Hepatocyte (in vitro differentiated cells): ENCODE measurements at regions not wholly inside any gene's neighbourhood (a gene's known extent, or its start where the extent isn't known, plus 50 kb on each side); places are given as distances from the start of the nearest gene placed in this dataset.

Experiments used
- DNase-seq: peaks from one replicate; pipeline ENCODE4 v3.0.0-alpha.2; 2016; ENCODE audit warnings: low spot score
- H2AFZ ChIP-seq: fragments of 200-600 bp; sonication (generic); 2 replicates; pipeline ENCODE4 v1.6.0; 2016; ENCODE audit warnings: antibody characterized with exemption, mild to moderate bottlenecking
- H3K27ac ChIP-seq: fragments of 200-600 bp; sonication (generic); 2 replicates; pipeline ENCODE4 v1.5.1; 2016; ENCODE audit warnings: mild to moderate bottlenecking
- H3K27me3 ChIP-seq: fragments of 200-600 bp; sonication (generic); 2 replicates; pipeline ENCODE4 v1.6.1; 2016
- H3K36me3 ChIP-seq: fragments of 200-600 bp; sonication (generic); replicated peaks from 2 replicates; pipeline ENCODE4 v1.5.1; 2016; ENCODE audit warnings: low read depth; ENCODE audit not compliant: insufficient read depth
- H3K4me1 ChIP-seq: fragments of 200-600 bp; sonication (generic); 2 replicates; pipeline ENCODE4 v1.5.1; 2016; ENCODE audit warnings: mild to moderate bottlenecking, moderate library complexity; ENCODE audit not compliant: insufficient read depth
- H3K4me2 ChIP-seq: fragments of 200-600 bp; sonication (generic); 2 replicates; pipeline ENCODE4 v1.6.0; 2016
- H3K4me3 ChIP-seq: fragments of 200-600 bp; sonication (generic); 2 replicates; pipeline ENCODE4 v1.5.1; 2016; ENCODE audit warnings: mild to moderate bottlenecking
- H3K79me2 ChIP-seq: fragments of 200-600 bp; sonication (generic); 2 replicates; pipeline ENCODE4 v1.6.0; 2017; ENCODE audit warnings: mild to moderate bottlenecking
- H3K9me2 ChIP-seq: fragments of 200-600 bp; sonication (generic); replicated peaks from 2 replicates; pipeline ENCODE4 v1.6.0; 2017; ENCODE audit warnings: mild to moderate bottlenecking; ENCODE audit not compliant: insufficient read depth
- H3K9me3 ChIP-seq: fragments of 200-600 bp; sonication (generic); 2 replicates; pipeline ENCODE4 v1.5.1; 2016; ENCODE audit warnings: low read depth, mild to moderate bottlenecking
- H4K20me1 ChIP-seq: fragments of 200-600 bp; sonication (generic); 2 replicates; pipeline ENCODE4 v1.6.0; 2016; ENCODE audit warnings: mild to moderate bottlenecking; ENCODE audit not compliant: insufficient read depth, poor library complexity, severe bottlenecking
- EZH2 ChIP-seq: fragments of 200-600 bp; sonication (generic); IDR thresholded peaks from 2 replicates; pipeline ENCODE4 v1.6.1; 2016; ENCODE audit warnings: antibody characterized with exemption, mild to moderate bottlenecking, borderline replicate concordance
- EZH2phosphoT487 ChIP-seq: fragments of 200-600 bp; sonication (generic); IDR thresholded peaks from one replicate; pipeline ENCODE4 v1.6.1; 2018; ENCODE audit warnings: antibody characterized with exemption, mild to moderate bottlenecking, low read depth, moderate library complexity; ENCODE audit not compliant: unreplicated experiment, severe bottlenecking
- WGBS: methylation state at CpG from one replicate; pipeline ENCODE4 v1.1.6; 2016; ENCODE audit warnings: low lambda C conversion rate; ENCODE audit errors: missing lambda C conversion rate; 5-methylcytosine and 5-hydroxymethylcytosine counted together
- TF ChIP-seq, protein P1 (sequence below): fragments of 200-600 bp; sonication (generic); IDR thresholded peaks from 2 replicates; pipeline ENCODE4 v1.5.1; 2016; ENCODE audit warnings: antibody characterized with exemption, mild to moderate bottlenecking; ENCODE audit not compliant: poor library complexity

DNA sequence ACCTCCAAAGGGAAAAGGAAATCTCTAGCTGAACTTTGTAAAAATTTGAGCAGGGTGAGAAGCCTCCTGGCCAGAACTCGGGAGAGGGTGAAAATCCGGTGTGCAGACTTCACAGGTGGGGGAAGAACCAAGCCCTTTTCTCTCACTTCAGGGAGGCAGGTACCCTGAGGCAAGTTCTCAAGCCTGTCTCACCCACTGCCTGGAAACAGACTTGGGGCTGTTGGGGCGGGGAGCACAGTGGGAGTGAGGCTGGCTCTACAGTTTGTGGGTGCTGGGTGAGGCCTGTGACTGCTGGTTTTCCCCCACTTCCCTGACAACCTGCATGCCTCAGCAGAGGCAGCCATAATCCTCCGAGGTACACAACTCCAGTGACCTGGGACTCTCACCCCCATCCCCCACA, 187.1 kb downstream of the KIF4B start:
- H3K79me2 ChIP-seq = no peaks in the 10 kb centered on the region
- no peaks in the 10 kb centered on the region for H3K4me1 ChIP-seq
- no peaks in the 10 kb centered on the region for H3K27me3 ChIP-seq
- no peaks in the 10 kb centered on the region for H3K9me2 ChIP-seq
- H3K36me3 ChIP-seq = no peaks in the 10 kb centered on the region
- WGBS = 66% methylated on average over 4 of the region's 4 CpGs
- no peak overlapping the region for H3K4me3 ChIP-seq
- no peaks in the 10 kb centered on the region for H3K9me3 ChIP-seq
- TF ChIP-seq EZH2 (no peak), EZH2phosphoT487 (no peak)
- TF ChIP-seq, protein P1, sequence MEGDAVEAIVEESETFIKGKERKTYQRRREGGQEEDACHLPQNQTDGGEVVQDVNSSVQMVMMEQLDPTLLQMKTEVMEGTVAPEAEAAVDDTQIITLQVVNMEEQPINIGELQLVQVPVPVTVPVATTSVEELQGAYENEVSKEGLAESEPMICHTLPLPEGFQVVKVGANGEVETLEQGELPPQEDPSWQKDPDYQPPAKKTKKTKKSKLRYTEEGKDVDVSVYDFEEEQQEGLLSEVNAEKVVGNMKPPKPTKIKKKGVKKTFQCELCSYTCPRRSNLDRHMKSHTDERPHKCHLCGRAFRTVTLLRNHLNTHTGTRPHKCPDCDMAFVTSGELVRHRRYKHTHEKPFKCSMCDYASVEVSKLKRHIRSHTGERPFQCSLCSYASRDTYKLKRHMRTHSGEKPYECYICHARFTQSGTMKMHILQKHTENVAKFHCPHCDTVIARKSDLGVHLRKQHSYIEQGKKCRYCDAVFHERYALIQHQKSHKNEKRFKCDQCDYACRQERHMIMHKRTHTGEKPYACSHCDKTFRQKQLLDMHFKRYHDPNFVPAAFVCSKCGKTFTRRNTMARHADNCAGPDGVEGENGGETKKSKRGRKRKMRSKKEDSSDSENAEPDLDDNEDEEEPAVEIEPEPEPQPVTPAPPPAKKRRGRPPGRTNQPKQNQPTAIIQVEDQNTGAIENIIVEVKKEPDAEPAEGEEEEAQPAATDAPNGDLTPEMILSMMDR = no peak
- DNase-seq = no peak
- no peak overlapping the region for H3K27ac ChIP-seq
- no peaks in the 10 kb centered on the region for H4K20me1 ChIP-seq
- no peak overlapping the region for H3K4me2 ChIP-seq
- H2AFZ ChIP-seq = no peak overlapping the region

- no peak overlapping the region for H3K4me2 ChIP-seq
- TF ChIP-seq EZH2 (no peak), EZH2phosphoT487 (no peak)
- TF ChIP-seq, protein P1 = no peak
- H3K27me3 ChIP-seq = no peaks in the 10 kb centered on the region
- no peak overlapping the region for H2AFZ ChIP-seq
- 91% methylated on average over 1 of the region's 1 CpG for WGBS
- no peaks in the 10 kb centered on the region for H3K36me3 ChIP-seq
- H3K27ac ChIP-seq = no peak overlapping the region
- H4K20me1 ChIP-seq = no peaks in the 10 kb centered on the region
- no peak overlapping the region for H3K4me3 ChIP-seq
- H3K9me3 ChIP-seq = no peaks in the 10 kb centered on the region
- no peaks in the 10 kb centered on the region for H3K79me2 ChIP-seq
- H3K4me1 ChIP-seq = no peaks in the 10 kb centered on the region
- no peaks in the 10 kb centered on the region for H3K9me2 ChIP-seq
- DNase-seq = no peak
Observed at GRCh38 chr5:155211764-155212163, 198.2 kb downstream of the KIF4B start.

DNA sequence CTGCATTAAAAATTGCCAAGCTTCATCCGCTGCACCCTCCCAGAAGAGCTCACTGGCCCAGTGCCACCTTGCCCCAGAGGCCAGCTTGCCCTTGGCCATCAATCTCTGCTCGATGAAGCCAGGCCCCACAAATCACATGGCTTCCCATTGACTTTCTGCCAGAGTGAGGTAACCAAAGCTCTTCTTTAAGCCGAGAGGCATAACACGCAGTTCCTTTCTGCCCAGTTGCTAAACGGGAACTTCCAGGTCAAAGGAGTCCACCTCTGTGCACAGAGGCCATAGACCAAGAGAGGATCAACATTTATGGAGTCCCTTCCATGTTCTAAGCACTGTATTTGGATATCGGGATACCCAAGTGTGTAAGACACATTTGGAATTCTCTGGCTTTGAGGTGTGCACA, 208.8 kb downstream of the KIF4B start:
- Histone ChIP-seq H4K20me1 (no peaks in the 10 kb centered on the region), H3K4me3 (no peak overlapping the region), H3K4me2 (no peak overlapping the region), H3K27me3 (no peaks in the 10 kb centered on the region), H3K36me3 (no peaks in the 10 kb centered on the region), H3K27ac (no peak overlapping the region), H2AFZ (no peak overlapping the region), H3K9me2 (no peaks in the 10 kb centered on the region), H3K79me2 (no peaks in the 10 kb centered on the region), H3K9me3 (no peaks in the 10 kb centered on the region), H3K4me1 (no peaks in the 10 kb centered on the region)
- no peak for DNase-seq
- 88% methylated on average over 6 of the region's 6 CpGs for WGBS
- no peak for TF ChIP-seq EZH2
- no peak for TF ChIP-seq EZH2phosphoT487
- TF ChIP-seq, protein P1 = no peak

DNA sequence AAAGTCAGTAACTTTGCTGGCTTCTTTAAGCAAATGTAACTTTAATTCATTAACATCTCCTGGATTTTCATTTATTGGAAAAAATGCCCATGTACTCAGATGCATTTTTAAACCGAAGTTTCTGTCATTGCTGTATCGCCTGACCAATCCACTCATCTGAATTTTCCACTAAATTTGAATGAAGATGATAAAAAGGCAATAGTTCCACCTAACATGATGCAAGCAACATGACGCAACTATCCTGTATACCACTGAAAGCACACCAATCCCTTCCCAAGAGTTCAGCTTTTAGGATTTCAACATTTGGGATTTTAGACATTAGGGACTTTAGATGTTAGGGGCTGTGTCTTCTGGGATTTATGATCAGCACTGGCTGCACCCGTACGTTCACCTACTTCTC, 215.6 kb downstream of the KIF4B start:
- Histone ChIP-seq H3K4me2 (no peak overlapping the region), H3K9me3 (no peaks in the 10 kb centered on the region), H3K27ac (no peak overlapping the region), H3K27me3 (no peaks in the 10 kb centered on the region), H3K9me2 (no peaks in the 10 kb centered on the region), H4K20me1 (no peaks in the 10 kb centered on the region), H2AFZ (no peak overlapping the region), H3K4me3 (no peak overlapping the region), H3K36me3 (no peaks in the 10 kb centered on the region), H3K4me1 (no peaks in the 10 kb centered on the region), H3K79me2 (no peaks in the 10 kb centered on the region)
- 89% methylated on average over 5 of the region's 5 CpGs for WGBS
- TF ChIP-seq EZH2phosphoT487 (no peak), EZH2 (no peak)
- TF ChIP-seq, protein P1 = no peak
- DNase-seq = no peak
